HepG2 (cell line): ENCODE measurements at regions not wholly inside any gene's neighbourhood (a gene's known extent, or its start where the extent isn't known, plus 50 kb on each side); places are given as distances from the start of the nearest gene placed in this dataset.

Experiments used
- ATAC-seq: fragments of 200-7000 bp; cut with Tn5 transposase; 3 replicates; pipeline ENCODE4 v1.9.1; 2020; ENCODE audit warnings: mild to moderate bottlenecking, moderate library complexity
- BruUV-seq: library from RNA; stranded (reverse); fragments of 400-500 nt; replicated peaks from 2 replicates; lab custom pipeline; 2021; lab: Mats Ljungman, UMichigan
- CTCF ChIA-PET: fragments of 300-600 bp; formaldehyde crosslinking; extraction: SDS; loops from one replicate; lab custom pipeline; 2021; ENCODE audit warnings: low total read pairs, inconsistent platforms, low intra/inter-chr PET ratio; lab: Yijun Ruan, JAX
- POLR2A ChIA-PET: fragments of 350-600 bp; sonication (Branson Sonifier 250); formaldehyde crosslinking; loops from one replicate; lab custom pipeline; 2020; ENCODE audit warnings: antibody characterized with exemption, inconsistent platforms; lab: Yijun Ruan, JAX
- DNase-seq: peaks from one replicate; pipeline ENCODE4 v3.0.0-alpha.2; 2015; ENCODE audit warnings: low spot score
- FAIRE-seq: peaks from 3 replicates; lab custom pipeline; 2011; peaks lifted over from hg19 to GRCh38; lab: Jason Lieb, UNC
- H2AFZ ChIP-seq: one replicate; pipeline ENCODE4 v1.6.1; 2011; ENCODE audit warnings: low read length, inconsistent platforms
- H3K27ac ChIP-seq: fragments of 300-600 bp; 3 replicates; pipeline ENCODE4 v1.8.0; 2011; ENCODE audit warnings: mixed run types, mild to moderate bottlenecking, mixed read lengths, low read length, inconsistent platforms; ENCODE audit not compliant: insufficient read depth; ENCODE audit errors: extremely low read length
- H3K27me3 ChIP-seq, 2 experiments: fragments of 200-600 bp in 1 of 2; 2 replicates in 1 of 2; 3 replicates in 1 of 2; pipeline versions ENCODE4 v1.6.0 to v1.8.0; 2011; ENCODE audit warnings: low read length in 2 of 2, mild to moderate bottlenecking in 2 of 2, moderate library complexity in 2 of 2, inconsistent platforms in 1 of 2; ENCODE audit not compliant: insufficient read depth in 2 of 2, control insufficient read depth in 1 of 2
- H3K36me3 ChIP-seq, 2 experiments: fragments of 200-600 bp in 1 of 2; replicated peaks in 1 of 2; 2 replicates in 1 of 2; 3 replicates in 1 of 2; pipeline versions ENCODE4 v1.5.1 to v1.8.0; 2011; ENCODE audit warnings: low read length in 2 of 2, inconsistent platforms in 1 of 2; ENCODE audit not compliant: insufficient read depth in 2 of 2, control insufficient read depth in 1 of 2
- H3K4me1 ChIP-seq: 2 replicates; pipeline ENCODE4 v1.5.1; 2012; ENCODE audit warnings: low read length, inconsistent platforms; ENCODE audit not compliant: insufficient read depth
- H3K4me2 ChIP-seq: 2 replicates; pipeline ENCODE4 v1.6.0; 2011; ENCODE audit warnings: low read depth, low read length, inconsistent platforms
- H3K4me3 ChIP-seq, 3 experiments: fragments of 200-600 bp in 1 of 3; sonication (generic), shearing (Covaris generic) in 1 of 3; replicated peaks in 1 of 3; 2 replicates each; pipeline ENCODE4 v1.5.1; 2011 to 2016; ENCODE audit warnings: low read length in 3 of 3, inconsistent platforms in 2 of 3, low read depth in 2 of 3, mild to moderate bottlenecking in 2 of 3, control low read depth in 1 of 3, mixed read lengths in 1 of 3; ENCODE audit not compliant: insufficient read depth in 1 of 3
- H3K79me2 ChIP-seq: one replicate; pipeline ENCODE4 v1.6.1; 2011; ENCODE audit warnings: low read length, inconsistent platforms; ENCODE audit not compliant: insufficient read depth
- H3K9ac ChIP-seq: 2 replicates; pipeline ENCODE4 v1.6.0; 2011; ENCODE audit warnings: mild to moderate bottlenecking, low read depth, low read length, inconsistent platforms; ENCODE audit not compliant: insufficient read depth
- H3K9me3 ChIP-seq: 2 replicates; pipeline ENCODE4 v1.5.1; 2012; ENCODE audit warnings: mild to moderate bottlenecking, low read length
- H4K20me1 ChIP-seq: 2 replicates; pipeline ENCODE4 v1.6.0; 2011; ENCODE audit warnings: inconsistent platforms, mild to moderate bottlenecking, low read length, moderate library complexity; ENCODE audit not compliant: insufficient read depth
- BCL6 ChIP-seq: IDR thresholded peaks from 2 replicates; pipeline ENCODE4 v1.6.1; 2016; ENCODE audit warnings: missing genetic modification reagents, missing compliant biosample characterization
- CHD4 ChIP-seq: fragments of 200-600 bp; sonication (generic); IDR thresholded peaks from 2 replicates; pipeline ENCODE4 v1.7.0; 2017; ENCODE audit warnings: mild to moderate bottlenecking, low read length, borderline replicate concordance
- HIVEP1 ChIP-seq: sonication (generic); formaldehyde crosslinking; IDR thresholded peaks from 2 replicates; pipeline ENCODE4 v1.4.0; 2020; ENCODE audit warnings: mild to moderate bottlenecking, missing genetic modification reagents
- IKZF4 ChIP-seq: sonication (generic); formaldehyde crosslinking; IDR thresholded peaks from 2 replicates; pipeline ENCODE4 v1.5.1; 2020; ENCODE audit warnings: borderline replicate concordance, mild to moderate bottlenecking, low read depth, missing genetic modification reagents; ENCODE audit errors: not compliant biosample characterization
- IRF2 ChIP-seq: IDR thresholded peaks from 2 replicates; pipeline ENCODE4 v1.6.1; 2018; ENCODE audit warnings: missing genetic modification reagents, missing compliant biosample characterization
- MTF1 ChIP-seq: sonication (generic); formaldehyde crosslinking; IDR thresholded peaks from 2 replicates; pipeline ENCODE4 v1.5.0; 2020; ENCODE audit warnings: missing genetic modification reagents
- NAIF1 ChIP-seq: sonication (generic); formaldehyde crosslinking; IDR thresholded peaks from 2 replicates; pipeline ENCODE4 v1.5.0; 2020; ENCODE audit warnings: mild to moderate bottlenecking, missing genetic modification reagents, borderline replicate concordance
- NCOR1 ChIP-seq: fragments of 200-600 bp; sonication (generic); IDR thresholded peaks from 2 replicates; pipeline ENCODE4 v1.7.0; 2017; ENCODE audit warnings: antibody characterized with exemption, low read length, borderline replicate concordance
- THYN1 ChIP-seq: sonication (generic); formaldehyde crosslinking; IDR thresholded peaks from 2 replicates; pipeline ENCODE4 v1.8.1; 2023; ENCODE audit warnings: low read depth, mild to moderate bottlenecking, moderate library complexity, missing genetic modification reagents, borderline replicate concordance
- ZNF282 ChIP-seq: fragments of 450-650 bp; IDR thresholded peaks from 2 replicates; pipeline ENCODE4 v1.6.1; 2018; ENCODE audit not compliant: partially characterized antibody
- ZNF441 ChIP-seq: sonication (generic); formaldehyde crosslinking; IDR thresholded peaks from 2 replicates; pipeline ENCODE4 v1.7.0; 2021; ENCODE audit warnings: missing genetic modification reagents, borderline replicate concordance
- ZNF569 ChIP-seq: sonication (generic); formaldehyde crosslinking; IDR thresholded peaks from 2 replicates; pipeline ENCODE4 v1.5.0; 2020; ENCODE audit warnings: mild to moderate bottlenecking, missing genetic modification reagents, moderate library complexity, borderline replicate concordance
- ZNF83 ChIP-seq: sonication (generic); formaldehyde crosslinking; IDR thresholded peaks from 2 replicates; pipeline ENCODE4 v1.4.0; 2020; ENCODE audit warnings: missing genetic modification reagents, mild to moderate bottlenecking, borderline replicate concordance
- WGBS: methylation state at CpG from one replicate; pipeline ENCODE4 v1.1.6; 2017; ENCODE audit warnings: low lambda C conversion rate; 5-methylcytosine and 5-hydroxymethylcytosine counted together
- in situ Hi-C: cut with HindIII; loops from 2 replicates; pipeline ENCODE4 v1.10.0; 2017; ENCODE audit warnings: low pct_unique_long_range_greater_than_20kb; ENCODE audit not compliant: extremely low pct_ligation_motif_present
- intact Hi-C: fragments of 100-400 bp; cut with micrococcal nuclease; formaldehyde crosslinking; loops from one replicate; pipeline ENCODE4 v1.10.0; 2022; ENCODE audit not compliant: unreplicated experiment
- TF ChIP-seq, protein P1 (sequence below): IDR thresholded peaks from 2 replicates; pipeline ENCODE4 v1.6.1; 2012; ENCODE audit warnings: inconsistent platforms
- TF ChIP-seq, protein P2 (sequence below): sonication (generic); formaldehyde crosslinking; IDR thresholded peaks from 2 replicates; pipeline ENCODE4 v1.4.0; 2020; ENCODE audit warnings: missing genetic modification reagents

DNA sequence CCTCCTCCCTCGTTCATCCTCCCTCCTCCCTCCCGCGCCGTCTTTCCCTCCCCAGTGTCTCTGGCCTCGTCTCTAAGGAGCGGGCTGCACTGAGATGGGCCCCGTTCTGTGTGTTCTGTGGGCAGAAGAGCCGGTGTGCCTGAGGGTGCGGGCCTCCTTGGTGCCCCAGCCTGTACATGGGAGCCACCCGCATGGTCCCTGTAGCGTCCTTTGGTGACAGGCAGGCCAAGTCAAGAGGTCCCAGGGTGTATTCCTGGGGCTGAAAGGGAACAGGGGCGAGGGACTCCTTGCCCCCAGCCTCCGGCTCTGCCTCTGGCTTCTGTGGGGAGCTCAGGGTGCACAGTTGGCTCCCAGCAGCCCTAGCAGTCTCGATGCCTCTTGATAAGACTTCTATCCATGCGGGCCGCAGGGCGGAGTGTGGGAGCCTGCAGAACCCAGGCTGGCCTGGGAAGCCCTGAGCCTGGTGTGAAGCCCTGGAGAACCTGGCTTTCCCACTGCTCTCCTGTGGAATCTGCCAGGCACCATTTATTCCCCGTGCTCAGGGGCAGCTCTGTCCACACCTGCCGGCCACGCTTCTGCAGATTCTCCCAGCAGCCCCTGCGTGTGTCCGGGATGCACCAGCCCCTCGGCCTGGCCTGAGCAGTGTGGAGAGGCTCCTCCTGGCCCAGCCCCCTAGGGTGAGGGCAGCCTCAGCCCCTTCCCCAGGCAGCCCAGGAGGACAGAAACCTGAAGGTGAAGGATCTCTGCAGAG is 181.3 kb downstream of the KIF26A start:
- ChIA-PET CTCF (no interaction called here), POLR2A (no interaction called here)
- in situ Hi-C loops, result no loop called here
- Histone ChIP-seq H2AFZ (no peak overlapping the region), H3K4me3 (no peak overlapping the region), H3K4me2 (no peak overlapping the region), H3K9me3 (no peaks in the 10 kb centered on the region), H4K20me1 (no peaks in the 10 kb centered on the region), H3K4me1 (no peaks in the 10 kb centered on the region), H3K27ac (no peak overlapping the region), H3K79me2 (no peaks in the 10 kb centered on the region), H3K27me3 (peaks cover 10 to 55% of the 10 kb centered on the region in 2 experiments; a peak in 4 of 5 replicates), H3K36me3 (no peaks in the 10 kb centered on the region), H3K9ac (no peak overlapping the region)
- intact Hi-C loops, result no loop called here
- DNase-seq (no peak), ATAC-seq (no peak), FAIRE-seq (no peak)
- no peak for TF ChIP-seq ZNF569 (CRISPR knock-in tag)
- no peak for TF ChIP-seq IKZF4 (CRISPR knock-in tag)
- no peak for TF ChIP-seq CHD4
- TF ChIP-seq ZNF441, result no peak
- BruUV-seq, result no TSS peak
- 4% methylated on average over 10 of the region's 23 CpGs for WGBS

DNA sequence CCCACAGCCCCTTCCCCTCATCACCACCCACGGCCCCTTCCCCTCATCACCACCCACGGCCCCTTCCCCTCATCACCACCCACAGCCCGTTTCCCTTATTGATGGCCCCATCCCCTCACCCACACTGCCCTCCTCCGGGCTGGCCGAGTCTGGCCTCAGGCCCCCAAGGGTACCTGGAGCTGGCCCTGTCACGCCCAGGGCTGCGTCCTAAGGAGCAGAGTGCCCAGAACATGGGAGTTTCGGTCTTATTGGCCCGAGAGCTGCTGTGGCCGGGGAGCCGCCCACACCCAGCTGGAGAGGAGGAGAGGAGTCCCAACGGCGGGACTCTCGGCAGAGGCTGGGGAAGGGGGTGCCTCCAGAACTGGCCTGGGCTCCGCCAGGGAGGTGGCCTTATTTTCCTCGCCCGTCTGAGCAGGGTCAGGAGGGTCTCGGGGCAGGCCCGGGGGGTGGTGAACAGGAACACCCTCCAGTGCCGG is 182.3 kb downstream of the KIF26A start:
- Histone ChIP-seq H3K4me1 (no peaks in the 10 kb centered on the region), H3K36me3 (no peaks in the 10 kb centered on the region), H3K4me3 (no peak overlapping the region), H3K9me3 (no peaks in the 10 kb centered on the region), H3K9ac (no peak overlapping the region), H3K27ac (no peak overlapping the region), H2AFZ (no peak overlapping the region), H3K27me3 (peaks cover 10 to 55% of the 10 kb centered on the region in 2 experiments; a peak in 4 of 5 replicates), H4K20me1 (no peaks in the 10 kb centered on the region), H3K4me2 (no peak overlapping the region), H3K79me2 (no peaks in the 10 kb centered on the region)
- FAIRE-seq (no peak), DNase-seq (no peak), ATAC-seq (no peak)
- in situ Hi-C loops (no loop called here), intact Hi-C loops (no loop called here)
- CTCF ChIA-PET, result no interaction called here
- 5% methylated on average over 14 of the region's 20 CpGs for WGBS
- BruUV-seq, result no TSS peak
- POLR2A ChIA-PET, result no interaction called here
- TF ChIP-seq, protein P1, sequence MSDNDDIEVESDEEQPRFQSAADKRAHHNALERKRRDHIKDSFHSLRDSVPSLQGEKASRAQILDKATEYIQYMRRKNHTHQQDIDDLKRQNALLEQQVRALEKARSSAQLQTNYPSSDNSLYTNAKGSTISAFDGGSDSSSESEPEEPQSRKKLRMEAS, result no peak
- TF ChIP-seq NAIF1 (CRISPR knock-in tag) (no peak), MTF1 (no peak), BCL6 (no peak), IRF2 (CRISPR knock-in tag) (no peak), NCOR1 (no peak), ZNF282 (no peak), ZNF83 (CRISPR knock-in tag) (no peak), HIVEP1 (no peak), THYN1 (CRISPR knock-in tag) (no peak)
- TF ChIP-seq, protein P2, sequence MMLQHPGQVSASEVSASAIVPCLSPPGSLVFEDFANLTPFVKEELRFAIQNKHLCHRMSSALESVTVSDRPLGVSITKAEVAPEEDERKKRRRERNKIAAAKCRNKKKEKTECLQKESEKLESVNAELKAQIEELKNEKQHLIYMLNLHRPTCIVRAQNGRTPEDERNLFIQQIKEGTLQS (CRISPR knock-in tag), result no peak
